Esophagus (tissue), 2 donors: ENCODE measurements at regions not wholly inside any gene's neighbourhood (a gene's known extent, or its start where the extent isn't known, plus 50 kb on each side); places are given as distances from the start of the nearest gene placed in this dataset.
"Not testable (repeated sequence)": the region's sequence is repeated elsewhere in the genome, so short reads cannot be mapped to it uniquely, and the experiment has no call there.

Experiments used
- H3K27ac ChIP-seq, 2 donors: one replicate each; pipeline ENCODE4 v1.5.1; 2013; ENCODE audit warnings: low read depth in 2 of 2, mild to moderate bottlenecking in 2 of 2, inconsistent platforms in 1 of 2, low read length in 1 of 2, moderate library complexity in 1 of 2
- H3K27me3 ChIP-seq, 2 donors: one replicate each; pipeline ENCODE4 v1.6.1; 2013; ENCODE audit warnings: low read length in 2 of 2, control low read depth in 1 of 2, mild to moderate bottlenecking in 1 of 2; ENCODE audit not compliant: insufficient read depth in 2 of 2, control insufficient read depth in 1 of 2
- H3K36me3 ChIP-seq, 2 donors: one replicate each; pipeline ENCODE4 v1.6.1; 2013; ENCODE audit warnings: low read length in 1 of 2; ENCODE audit not compliant: control insufficient read depth in 2 of 2, insufficient read depth in 2 of 2
- H3K4me1 ChIP-seq, 2 donors: one replicate each; pipeline ENCODE4 v1.6.1; 2013; ENCODE audit warnings: low read length in 1 of 2; ENCODE audit not compliant: control insufficient read depth in 2 of 2, insufficient read depth in 2 of 2
- H3K4me3 ChIP-seq, 2 donors: one replicate each; pipeline ENCODE4 v1.5.1; 2013; ENCODE audit warnings: low read length in 2 of 2, mild to moderate bottlenecking in 2 of 2, low read depth in 1 of 2, moderate library complexity in 1 of 2
- H3K9me3 ChIP-seq, 2 donors: one replicate each; pipeline ENCODE4 v1.6.1; 2013; ENCODE audit warnings: mild to moderate bottlenecking in 2 of 2, low read depth in 1 of 2, low read length in 1 of 2, moderate library complexity in 1 of 2; ENCODE audit not compliant: control insufficient read depth in 2 of 2, insufficient read depth in 1 of 2
- WGBS, 2 donors: extraction: QIAGEN DNeasy Blood & Tissue Kit; methylation state at CpG; one replicate each; pipeline ENCODE4 v1.1.7; 2013; 5-methylcytosine and 5-hydroxymethylcytosine counted together
- donor health status: healthy with polysubstance abuse.
- donor health status: Bipolar disorder and iron deficiency.

- peaks cover 0 to 2% of the 10 kb centered on the region in 2 donors for H3K9me3 ChIP-seq
- no peaks in the 10 kb centered on the region for H3K36me3 ChIP-seq
- WGBS, 2 donors = 90 to 95% methylated on average over 2 of the region's 2 CpGs
- H3K4me1 ChIP-seq = no peaks in the 10 kb centered on the region
- H3K27me3 ChIP-seq = no peaks in the 10 kb centered on the region
- no peak overlapping the region for H3K27ac ChIP-seq
- no peak overlapping the region for H3K4me3 ChIP-seq
These were observed 737.9 kb downstream of the GALC start for GRCh38 chr14:87255058-87255457.

GRCh38 chr14:87254331-87254874, 738.6 kb downstream of the GALC start:
- no peaks in the 10 kb centered on the region for H3K27me3 ChIP-seq
- H3K4me3 ChIP-seq = no peak overlapping the region
- H3K36me3 ChIP-seq = no peaks in the 10 kb centered on the region
- H3K4me1 ChIP-seq = no peaks in the 10 kb centered on the region
- peaks cover 0 to 2% of the 10 kb centered on the region in 2 donors for H3K9me3 ChIP-seq
- H3K27ac ChIP-seq = no peak overlapping the region
- WGBS, 2 donors = 48 to 53% methylated on average over 4 of the region's 4 CpGs

GRCh38 chr14:87253791-87254190, 739.2 kb downstream of the GALC start:
- WGBS, 2 donors = 50 to 68% methylated on average over 3 of the region's 3 CpGs
- not testable (repeated sequence) for H3K27ac ChIP-seq, H3K36me3 ChIP-seq, H3K27me3 ChIP-seq, H3K4me3 ChIP-seq, H3K4me1 ChIP-seq, H3K9me3 ChIP-seq

- Histone ChIP-seq H3K27me3 (no peaks in the 10 kb centered on the region), H3K4me1 (no peaks in the 10 kb centered on the region), H3K9me3 (no peaks in the 10 kb centered on the region), H3K4me3 (no peak overlapping the region), H3K36me3 (no peaks in the 10 kb centered on the region), H3K27ac (no peak overlapping the region)
- 60 to 67% methylated on average over 5 of the region's 5 CpGs for WGBS, 2 donors
These were observed 740.9 kb downstream of the GALC start for GRCh38 chr14:87252103-87252502.

- H3K4me3 ChIP-seq = no peak overlapping the region
- H3K27me3 ChIP-seq = no peaks in the 10 kb centered on the region
- no peaks in the 10 kb centered on the region for H3K9me3 ChIP-seq
- H3K27ac ChIP-seq = no peak overlapping the region
- no peaks in the 10 kb centered on the region for H3K36me3 ChIP-seq
- no peaks in the 10 kb centered on the region for H3K4me1 ChIP-seq
These were observed 742.0 kb downstream of the GALC start for GRCh38 chr14:87251011-87251410.

- WGBS, 2 donors = 62 to 67% methylated on average over 3 of the region's 3 CpGs
- H3K36me3 ChIP-seq = no peaks in the 10 kb centered on the region
- H3K9me3 ChIP-seq = no peaks in the 10 kb centered on the region
- H3K4me3 ChIP-seq = no peak overlapping the region
- H3K27ac ChIP-seq = no peak overlapping the region
- no peaks in the 10 kb centered on the region for H3K27me3 ChIP-seq
- no peaks in the 10 kb centered on the region for H3K4me1 ChIP-seq
These were observed 751.8 kb downstream of the GALC start for GRCh38 chr14:87241018-87241768.

- 58 to 59% methylated on average over 5 of the region's 5 CpGs for WGBS, 2 donors
- H3K36me3 ChIP-seq, H3K9me3 ChIP-seq, H3K27ac ChIP-seq, H3K27me3 ChIP-seq, H3K4me3 ChIP-seq, H3K4me1 ChIP-seq: not testable (repeated sequence)
These were observed 752.7 kb downstream of the GALC start for GRCh38 chr14:87240319-87240718.

- 57 to 61% methylated on average over 4 of the region's 4 CpGs for WGBS, 2 donors
- Histone ChIP-seq H3K27me3 (no peaks in the 10 kb centered on the region), H3K4me3 (no peak overlapping the region), H3K4me1 (no peaks in the 10 kb centered on the region), H3K9me3 (peaks cover 0 to 6% of the 10 kb centered on the region in 2 donors), H3K27ac (no peak overlapping the region), H3K36me3 (no peaks in the 10 kb centered on the region)
These were observed 759.1 kb downstream of the GALC start for GRCh38 chr14:87233806-87234384.

GRCh38 chr14:87233266-87233665, 759.7 kb downstream of the GALC start:
- H3K9me3 ChIP-seq = peaks cover 0 to 6% of the 10 kb centered on the region in 2 donors

More at GRCh38 chr14:87233266-87233665, 759.7 kb downstream of the GALC start:
- no peak overlapping the region for H3K4me3 ChIP-seq
- H3K27me3 ChIP-seq = no peaks in the 10 kb centered on the region
- WGBS, 2 donors = 39 to 50% methylated on average over 2 of the region's 2 CpGs
- no peaks in the 10 kb centered on the region for H3K36me3 ChIP-seq
- no peaks in the 10 kb centered on the region for H3K4me1 ChIP-seq
- no peak overlapping the region for H3K27ac ChIP-seq
